OCI-LY1 (cell line): ENCODE measurements at regions not wholly inside any gene's neighbourhood (a gene's known extent, or its start where the extent isn't known, plus 50 kb on each side); places are given as distances from the start of the nearest gene placed in this dataset.

ENCODE experiments used
- EZH2 ChIP-seq: fragments of 200-600 bp; sonication (generic), shearing (Covaris generic); IDR thresholded peaks from 2 replicates; pipeline ENCODE4 v1.8.0; 2017; ENCODE audit warnings: borderline replicate concordance, mixed run types, mild to moderate bottlenecking, antibody characterized with exemption, low read length, moderate library complexity, mixed read lengths
- TF ChIP-seq, protein P1 (sequence below): fragments of 200-600 bp; sonication (generic), shearing (Covaris generic); IDR thresholded peaks from 2 replicates; pipeline ENCODE4 v1.5.1; 2017; ENCODE audit warnings: mild to moderate bottlenecking, antibody characterized with exemption, low read length, moderate library complexity, mixed read lengths

DNA sequence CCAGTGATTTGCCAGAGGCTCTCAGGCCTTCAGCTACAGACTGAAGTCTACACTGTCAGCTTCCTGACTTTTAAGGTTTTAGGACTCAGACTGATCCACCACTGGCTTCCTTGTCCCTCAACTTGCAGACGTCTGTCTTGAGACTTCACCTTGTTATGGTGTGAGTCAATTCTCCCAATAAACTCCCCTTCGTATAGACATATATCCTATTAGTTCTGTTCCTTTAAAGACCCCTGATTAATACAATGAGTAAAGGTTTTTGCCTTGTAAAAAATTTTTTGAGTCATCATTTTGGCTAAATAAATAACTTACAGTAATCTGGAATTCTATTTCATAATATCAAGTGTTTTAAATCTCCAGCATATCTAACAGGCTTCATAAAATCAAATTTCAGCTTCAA lies 956.3 kb upstream of the CDH6 start:
- TF ChIP-seq, protein P1, sequence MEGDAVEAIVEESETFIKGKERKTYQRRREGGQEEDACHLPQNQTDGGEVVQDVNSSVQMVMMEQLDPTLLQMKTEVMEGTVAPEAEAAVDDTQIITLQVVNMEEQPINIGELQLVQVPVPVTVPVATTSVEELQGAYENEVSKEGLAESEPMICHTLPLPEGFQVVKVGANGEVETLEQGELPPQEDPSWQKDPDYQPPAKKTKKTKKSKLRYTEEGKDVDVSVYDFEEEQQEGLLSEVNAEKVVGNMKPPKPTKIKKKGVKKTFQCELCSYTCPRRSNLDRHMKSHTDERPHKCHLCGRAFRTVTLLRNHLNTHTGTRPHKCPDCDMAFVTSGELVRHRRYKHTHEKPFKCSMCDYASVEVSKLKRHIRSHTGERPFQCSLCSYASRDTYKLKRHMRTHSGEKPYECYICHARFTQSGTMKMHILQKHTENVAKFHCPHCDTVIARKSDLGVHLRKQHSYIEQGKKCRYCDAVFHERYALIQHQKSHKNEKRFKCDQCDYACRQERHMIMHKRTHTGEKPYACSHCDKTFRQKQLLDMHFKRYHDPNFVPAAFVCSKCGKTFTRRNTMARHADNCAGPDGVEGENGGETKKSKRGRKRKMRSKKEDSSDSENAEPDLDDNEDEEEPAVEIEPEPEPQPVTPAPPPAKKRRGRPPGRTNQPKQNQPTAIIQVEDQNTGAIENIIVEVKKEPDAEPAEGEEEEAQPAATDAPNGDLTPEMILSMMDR: no peak
- TF ChIP-seq EZH2: no peak
